ENCODE measurements at regions not wholly inside any gene's neighbourhood (a gene's known extent, or its start where the extent isn't known, plus 50 kb on each side); places are given as distances from the start of the nearest gene placed in this dataset.

GRCh38 chr6:53216301-53216700 lies 67.7 kb upstream of the GCM1 start (continued):
- no peak for TF ChIP-seq SAP30 (IDR thresholded peaks at IDR 0.05; ENCODE audit: insufficient read depth, insufficient replicate concordance, low read length)
